Activated CD8-positive, alpha-beta T cell treated with anti-CD3 and anti-CD28 coated beads for 36 hours (primary cell): ENCODE measurements at regions not wholly inside any gene's neighbourhood (a gene's known extent, or its start where the extent isn't known, plus 50 kb on each side); places are given as distances from the start of the nearest gene placed in this dataset.

Experiments
- ATAC-seq: fragments of 200-7000 bp; cut with Tn5 transposase; one replicate; pipeline ENCODE4 v1.10.0; 2021; ENCODE audit warnings: mild to moderate bottlenecking, moderate library complexity
- CTCF ChIA-PET: fragments of 350-600 bp; sonication (Branson Sonifier 250); formaldehyde crosslinking; loops from one replicate; lab custom pipeline; 2021; ENCODE audit warnings: antibody characterized with exemption; lab: Charles Lee
- POLR2A ChIA-PET: fragments of 350-600 bp; sonication (Branson Sonifier 250); formaldehyde crosslinking; loops from one replicate; lab custom pipeline; 2021; ENCODE audit warnings: antibody characterized with exemption; lab: Charles Lee
- DNase-seq: peaks from one replicate; pipeline ENCODE4 v3.0.0-alpha.2; 2020
- H3K27ac Mint-ChIP-seq: one replicate; pipeline ENCODE4 v1.8.0; 2021; ENCODE audit warnings: mild to moderate bottlenecking, mixed read lengths
- H3K27me3 Mint-ChIP-seq: one replicate; pipeline ENCODE4 v1.8.0; 2021; ENCODE audit warnings: mixed read lengths
- H3K36me3 Mint-ChIP-seq: one replicate; pipeline ENCODE4 v1.8.0; 2021; ENCODE audit warnings: low read depth, mixed read lengths
- H3K4me1 Mint-ChIP-seq: one replicate; pipeline ENCODE4 v1.8.0; 2021; ENCODE audit warnings: low read depth, mixed read lengths
- H3K4me3 Mint-ChIP-seq: one replicate; pipeline ENCODE4 v1.8.0; 2021; ENCODE audit warnings: mild to moderate bottlenecking, moderate library complexity, mixed read lengths
- H3K9me3 Mint-ChIP-seq: one replicate; pipeline ENCODE4 v1.8.0; 2021; ENCODE audit warnings: mixed read lengths
- CTCF ChIP-seq: fragments of 200-600 bp; IDR thresholded peaks from one replicate; pipeline ENCODE4 v1.8.0; 2022; ENCODE audit warnings: antibody characterized with exemption, mild to moderate bottlenecking
- intact Hi-C: fragments of 100-400 bp; cut with micrococcal nuclease; formaldehyde crosslinking; loops from one replicate; pipeline ENCODE4 v1.10.0; 2022

- ATAC-seq (no peak), DNase-seq (no peak)
- H3K4me1 Mint-ChIP-seq = no peaks in the 10 kb centered on the region
- no peaks in the 10 kb centered on the region for H3K27me3 Mint-ChIP-seq
- intact Hi-C loops = no loop called here
- no peak overlapping the region for H3K4me3 Mint-ChIP-seq
- H3K9me3 Mint-ChIP-seq = no peaks in the 10 kb centered on the region
- ChIA-PET POLR2A (no interaction called here), CTCF (no interaction called here)
- H3K27ac Mint-ChIP-seq = no peak overlapping the region
- no peak for TF ChIP-seq CTCF
- H3K36me3 Mint-ChIP-seq = no peaks in the 10 kb centered on the region
Measured at GRCh38 chrX:139094671-139095592, 383.4 kb upstream of the FGF13 start.

- Mint-ChIP-seq H3K36me3 (no peaks in the 10 kb centered on the region), H3K27me3 (no peaks in the 10 kb centered on the region), H3K27ac (no peak overlapping the region), H3K9me3 (no peaks in the 10 kb centered on the region), H3K4me1 (no peaks in the 10 kb centered on the region), H3K4me3 (no peak overlapping the region)
- no peak for DNase-seq
- intact Hi-C loops = no loop called here
- no peak for TF ChIP-seq CTCF
- no peak for ATAC-seq
- POLR2A ChIA-PET = no interaction called here
- CTCF ChIA-PET = no interaction called here
Measured at GRCh38 chrX:139093201-139093600, 381.7 kb upstream of the FGF13 start.

GRCh38 chrX:139091878-139092277 is 380.4 kb upstream of the FGF13 start:
- Mint-ChIP-seq H3K36me3 (no peaks in the 10 kb centered on the region), H3K9me3 (no peaks in the 10 kb centered on the region), H3K4me1 (no peaks in the 10 kb centered on the region), H3K4me3 (no peak overlapping the region), H3K27ac (no peak overlapping the region), H3K27me3 (no peaks in the 10 kb centered on the region)
- intact Hi-C loops = no loop called here
- DNase-seq = no peak
- no peak for TF ChIP-seq CTCF
- POLR2A ChIA-PET = no interaction called here
- ATAC-seq = no peak
- CTCF ChIA-PET = no interaction called here

- no peaks in the 10 kb centered on the region for H3K4me1 Mint-ChIP-seq
- CTCF ChIA-PET = no interaction called here
Measured at GRCh38 chrX:139091066-139091465, 379.5 kb upstream of the FGF13 start.

More at GRCh38 chrX:139091066-139091465, 379.5 kb upstream of the FGF13 start:
- DNase-seq = no peak
- intact Hi-C loops = no loop called here
- no peak for TF ChIP-seq CTCF
- POLR2A ChIA-PET = no interaction called here
- ATAC-seq = no peak
- no peaks in the 10 kb centered on the region for H3K27me3 Mint-ChIP-seq
- H3K27ac Mint-ChIP-seq = no peak overlapping the region
- no peak overlapping the region for H3K4me3 Mint-ChIP-seq
- no peaks in the 10 kb centered on the region for H3K36me3 Mint-ChIP-seq
- no peaks in the 10 kb centered on the region for H3K9me3 Mint-ChIP-seq
